GM19240 (cell line): ENCODE measurements at regions not wholly inside any gene's neighbourhood (a gene's known extent, or its start where the extent isn't known, plus 50 kb on each side); places are given as distances from the start of the nearest gene placed in this dataset.
"Not testable (repeated sequence)": the region's sequence is repeated elsewhere in the genome, so short reads cannot be mapped to it uniquely, and the experiment has no call there.

Source experiments
- DNase-seq: peaks from one replicate; pipeline ENCODE4 v3.0.0; 2011; ENCODE audit warnings: low spot score; ENCODE audit not compliant: insufficient read length

GRCh38 chr2:189231719-189232323 is 52.3 kb upstream of the COL5A2 start:
- no peak for DNase-seq

- DNase-seq, result no peak
Observed at GRCh38 chr2:189232759-189233406, 53.3 kb upstream of the COL5A2 start.

DNA sequence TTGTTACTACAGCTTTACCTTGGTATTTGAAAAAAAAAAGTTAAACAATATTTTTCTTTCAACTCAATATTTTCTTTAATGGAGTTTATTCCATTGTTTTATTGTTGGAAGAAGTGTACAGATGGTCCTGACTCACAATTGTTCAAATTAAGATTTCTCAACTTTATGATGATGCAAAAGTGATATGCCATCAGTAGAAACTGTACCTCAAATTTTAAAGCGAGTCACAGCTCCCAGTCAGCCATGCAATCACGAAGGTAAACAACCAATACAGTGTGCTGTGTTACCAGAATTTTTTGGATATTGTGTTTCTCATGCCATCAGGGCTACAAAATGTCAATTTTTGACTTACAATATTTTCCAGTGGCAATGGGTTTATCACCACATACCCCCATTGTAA is 54.0 kb upstream of the COL5A2 start:
- no peak for DNase-seq

DNA sequence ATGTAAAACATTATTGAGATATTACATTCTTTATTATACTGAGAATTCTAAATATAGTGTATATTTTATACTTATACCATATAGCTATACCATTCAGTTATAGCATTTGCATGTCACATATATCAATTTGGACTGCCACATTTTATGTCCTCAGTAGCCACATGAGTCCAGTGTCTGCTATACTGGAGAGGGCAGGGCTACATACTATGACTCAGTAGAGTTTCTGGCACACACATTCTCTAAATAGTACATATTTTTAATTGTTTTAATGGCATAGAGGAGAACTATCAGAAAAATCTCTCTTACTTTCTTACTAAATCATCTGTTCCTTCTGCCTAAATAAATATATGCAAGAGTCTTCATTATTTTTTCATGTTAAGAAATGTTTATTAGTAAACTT is 55.4 kb upstream of the COL5A2 start:
- no peak for DNase-seq

- DNase-seq, result no peak
Observed at GRCh38 chr2:189236066-189236465, 56.5 kb upstream of the COL5A2 start.

DNA sequence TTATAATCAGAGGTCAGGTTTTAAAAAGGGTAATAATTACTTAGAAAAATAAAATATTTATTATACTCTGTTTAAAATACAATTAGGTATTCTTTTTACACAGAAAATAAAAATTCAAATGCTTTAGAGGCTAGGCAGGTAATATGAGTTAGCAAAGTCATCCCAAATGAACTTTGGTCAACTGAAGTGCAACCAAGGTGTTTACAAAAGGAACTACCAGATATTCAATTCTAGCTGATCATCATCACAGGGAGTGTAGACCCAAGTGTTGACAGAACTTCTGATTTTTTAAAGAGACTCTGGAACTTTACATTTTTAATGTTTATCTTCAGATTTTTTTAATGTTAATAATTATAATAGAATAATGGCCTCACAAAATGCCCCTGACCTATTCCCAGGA is 59.3 kb upstream of the COL5A2 start:
- no peak for DNase-seq

DNA sequence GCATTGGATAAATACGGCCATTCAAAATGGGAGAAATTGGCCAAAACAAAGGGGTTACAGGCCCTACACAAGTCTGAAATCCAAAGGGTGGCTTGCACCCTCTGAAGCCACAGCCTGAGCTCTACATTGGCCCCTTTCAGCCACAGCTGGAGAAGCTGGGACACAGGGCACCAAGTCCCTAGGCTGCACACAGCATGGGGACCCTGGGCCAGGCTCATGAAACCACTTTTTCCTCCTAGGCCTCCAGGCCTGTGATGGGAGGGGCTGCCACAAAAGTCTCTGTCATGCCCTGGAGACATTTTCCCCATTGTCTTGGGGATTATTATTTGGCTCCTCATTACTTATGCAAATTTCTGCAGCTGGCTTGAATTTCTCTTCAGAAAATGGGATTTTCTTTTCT is 64.3 kb upstream of the COL5A2 start:
- DNase-seq, result not testable (repeated sequence)

- DNase-seq, result no peak
Observed at GRCh38 chr2:189247276-189247675, 67.7 kb upstream of the COL5A2 start.

- DNase-seq, result no peak
Observed at GRCh38 chr2:189248141-189248540, 68.6 kb upstream of the COL5A2 start.

GRCh38 chr2:189249171-189249570 is 69.6 kb upstream of the COL5A2 start:
- no peak for DNase-seq

GRCh38 chr2:189249901-189250300 is 70.3 kb upstream of the COL5A2 start:
- no peak for DNase-seq

DNA sequence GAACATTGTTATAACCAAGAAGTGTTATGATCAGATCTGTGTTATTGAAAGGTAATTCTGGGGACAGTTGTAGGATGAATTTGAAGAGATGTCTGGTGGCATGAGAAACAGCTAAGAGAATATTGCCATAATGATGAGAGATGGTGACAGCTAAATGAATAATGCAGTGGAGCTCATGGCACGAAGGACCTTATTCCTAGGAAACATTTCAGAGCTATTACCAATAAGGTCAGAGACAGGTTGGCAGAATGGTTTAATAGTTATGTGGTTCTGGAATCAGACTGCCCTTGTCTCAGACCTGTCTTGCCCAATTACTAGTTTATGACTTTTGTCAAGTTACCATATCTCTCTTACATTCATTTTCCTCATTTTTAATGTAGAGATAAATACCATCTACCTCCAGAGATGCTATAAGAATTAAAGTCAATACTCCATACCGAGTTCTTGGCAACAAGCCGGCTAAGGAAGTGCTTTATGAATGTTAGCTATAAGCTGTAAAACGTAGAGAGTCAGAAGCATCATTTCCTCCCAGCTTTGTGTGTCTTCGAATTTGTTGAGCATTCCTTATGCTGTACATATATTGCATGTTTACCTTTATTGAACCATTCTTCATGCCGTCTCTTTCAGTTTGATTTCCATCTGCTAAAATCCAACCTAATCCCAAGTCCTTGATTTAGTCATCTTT is 73.6 kb upstream of the COL5A2 start:
- DNase-seq, result no peak

GRCh38 chr2:189253836-189254235 is 74.3 kb upstream of the COL5A2 start:
- DNase-seq, result no peak

GRCh38 chr2:189254268-189254883 is 74.8 kb upstream of the COL5A2 start:
- no peak for DNase-seq

- DNase-seq, result no peak
Observed at GRCh38 chr2:189255711-189256110, 76.2 kb upstream of the COL5A2 start.

DNA sequence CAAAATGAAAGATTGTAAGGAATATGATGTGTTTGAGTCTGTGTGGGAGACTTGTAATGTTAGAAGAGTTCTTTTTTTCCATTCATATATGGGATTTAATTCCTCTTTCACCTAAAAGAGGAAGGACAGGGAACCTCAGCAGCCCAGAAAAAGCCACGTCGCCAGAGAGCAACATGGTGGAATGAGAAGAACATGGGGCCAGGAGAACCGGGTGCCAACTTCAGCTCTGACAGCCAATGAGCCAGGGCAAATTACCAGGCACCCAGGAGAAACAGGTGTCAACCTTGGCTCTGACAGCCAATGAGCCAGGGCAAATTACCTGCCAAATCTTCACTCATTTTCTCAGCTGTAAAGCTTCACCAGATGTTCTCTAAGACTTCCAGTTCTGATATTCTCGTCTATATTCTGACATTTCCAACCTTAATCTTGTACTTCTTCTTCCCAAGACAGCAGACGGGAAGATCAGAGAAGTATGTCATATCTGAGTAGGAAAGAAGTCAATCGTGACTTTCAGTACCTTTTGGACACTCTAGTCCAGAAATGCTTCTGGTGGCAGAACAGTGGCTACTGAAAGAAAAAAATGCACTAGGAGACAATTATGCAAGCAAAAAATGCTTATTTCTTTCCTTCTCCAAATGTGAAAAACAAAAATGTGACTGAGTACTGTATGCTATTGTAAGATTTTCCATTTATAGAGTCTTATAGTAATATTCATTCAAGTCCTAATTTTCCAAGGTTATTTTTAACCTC is 79.2 kb upstream of the COL5A2 start:
- DNase-seq, result no peak

DNA sequence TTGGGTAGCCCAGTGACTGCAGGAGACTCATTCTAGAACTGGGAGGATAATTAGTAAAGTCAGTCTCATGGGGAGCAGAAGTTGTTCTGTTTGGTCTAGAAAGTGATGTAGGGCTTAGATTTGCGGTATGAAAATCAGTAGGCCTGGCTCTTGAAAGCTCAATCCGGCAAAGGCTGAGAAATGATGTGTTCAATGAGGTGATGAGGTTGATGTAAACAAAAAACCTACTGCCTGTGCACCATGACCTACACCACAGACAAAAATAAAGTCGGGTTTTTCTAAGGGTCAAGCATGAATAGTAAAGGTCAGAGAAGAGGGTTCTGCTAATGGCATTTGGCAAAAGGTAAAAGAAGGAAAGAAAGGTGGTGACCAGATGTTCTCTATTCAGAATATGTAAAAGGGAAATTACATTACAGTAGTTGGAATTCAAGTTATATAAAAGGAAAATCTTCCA is 80.8 kb upstream of the COL5A2 start:
- no peak for DNase-seq

- no peak for DNase-seq
Observed at GRCh38 chr2:189261431-189261841, 81.9 kb upstream of the COL5A2 start.

DNA sequence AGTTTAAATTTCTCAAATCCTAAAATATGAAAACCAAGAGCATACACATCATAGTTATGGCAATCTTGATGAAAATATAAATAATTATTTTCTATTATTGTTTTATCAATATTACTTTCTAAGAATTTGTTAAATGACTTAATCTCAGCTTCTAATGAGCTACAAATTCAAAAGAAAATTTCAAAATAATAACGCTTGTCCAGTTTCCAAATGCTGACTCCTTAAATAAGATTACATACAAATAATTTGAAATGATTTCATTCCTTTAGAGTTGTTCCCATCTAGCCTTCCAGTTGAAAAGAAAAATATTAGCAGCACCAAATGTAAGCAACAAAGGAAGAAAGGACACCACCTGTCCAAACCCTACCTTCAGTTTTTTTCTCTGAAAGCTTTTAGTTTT is 82.4 kb upstream of the COL5A2 start:
- DNase-seq, result no peak

DNA sequence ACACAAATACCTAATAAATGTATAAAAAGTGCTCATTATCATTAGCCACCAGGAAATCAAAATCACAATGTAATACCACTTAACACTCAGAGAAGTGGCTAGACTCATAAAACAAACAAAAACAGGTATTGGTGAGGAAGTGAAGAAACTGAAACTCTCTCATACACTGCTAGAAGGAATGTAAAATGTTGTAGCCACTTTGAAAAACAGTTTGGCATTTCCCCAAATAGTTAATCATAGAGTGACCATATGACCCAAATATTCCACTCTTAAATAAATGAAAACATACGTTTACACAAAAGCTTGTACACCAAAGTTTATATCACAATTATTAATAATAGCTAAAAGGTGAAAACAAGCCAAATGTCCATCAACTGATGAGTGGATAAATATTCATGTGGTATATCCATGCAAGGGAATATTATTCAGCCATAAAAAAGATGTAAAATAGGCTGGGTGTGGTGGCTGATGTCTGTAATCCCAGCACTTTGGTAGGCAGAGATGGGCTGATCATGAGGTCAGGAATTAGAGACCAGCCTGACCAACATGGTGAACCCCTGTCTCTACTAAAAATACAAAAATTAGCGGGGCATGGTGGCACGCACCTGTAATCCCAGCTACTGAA is 86.2 kb upstream of the COL5A2 start:
- no peak for DNase-seq

- DNase-seq, result no peak
Observed at GRCh38 chr2:189267491-189267890, 87.9 kb upstream of the COL5A2 start.
